CD4-positive, alpha-beta T cell (primary cell): ENCODE measurements at regions not wholly inside any gene's neighbourhood (a gene's known extent, or its start where the extent isn't known, plus 50 kb on each side); places are given as distances from the start of the nearest gene placed in this dataset.

ENCODE experiments used
- ATAC-seq: fragments of 200-7000 bp; cut with Tn5 transposase; one replicate; pipeline ENCODE4 v1.10.0; 2022; ENCODE audit warnings: mild to moderate bottlenecking; ENCODE audit not compliant: poor library complexity
- CTCF ChIA-PET: fragments of 350-600 bp; sonication (Branson Sonifier 250); formaldehyde crosslinking; loops from one replicate; lab custom pipeline; 2021; ENCODE audit warnings: antibody characterized with exemption, inconsistent platforms; lab: Charles Lee
- POLR2A ChIA-PET: fragments of 350-600 bp; sonication (Branson Sonifier 250); formaldehyde crosslinking; loops from one replicate; lab custom pipeline; 2021; ENCODE audit warnings: antibody characterized with exemption, inconsistent platforms; lab: Charles Lee
- DNase-seq, 14 experiments: peaks; one replicate each; pipeline ENCODE4 v3.0.0-alpha.2; 2013 to 2020; ENCODE audit warnings: mixed read lengths in 2 of 14
- H3K27ac ChIP-seq, 2 donors: one replicate each; pipeline versions ENCODE4 v1.5.1 to v1.7.0; 2013; ENCODE audit warnings: low read length in 2 of 2, low read depth in 1 of 2, mild to moderate bottlenecking in 1 of 2
- H3K27me3 ChIP-seq, 2 experiments: 1 replicate in 1 of 2; 2 replicates in 1 of 2; pipeline versions ENCODE4 v1.6.1 to v1.7.0; 2013; ENCODE audit warnings: low read length in 2 of 2, control low read depth in 1 of 2, mild to moderate bottlenecking in 1 of 2, moderate library complexity in 1 of 2; ENCODE audit not compliant: insufficient read depth in 2 of 2, control insufficient read depth in 1 of 2
- H3K36me3 ChIP-seq: one replicate; pipeline ENCODE4 v1.6.1; 2013; ENCODE audit warnings: low read length, control low read depth; ENCODE audit not compliant: insufficient read depth
- H3K4me1 ChIP-seq: one replicate; pipeline ENCODE4 v1.6.1; 2013; ENCODE audit warnings: low read length, control low read depth; ENCODE audit not compliant: insufficient read depth
- H3K4me3 ChIP-seq: one replicate; pipeline ENCODE4 v1.5.1; 2013; ENCODE audit warnings: mild to moderate bottlenecking, low read length, moderate library complexity
- H3K9me3 ChIP-seq, 2 experiments: 1 replicate in 1 of 2; 2 replicates in 1 of 2; pipeline versions ENCODE4 v1.6.1 to v1.7.0; 2013; ENCODE audit warnings: low read length in 2 of 2, mild to moderate bottlenecking in 2 of 2, control low read depth in 1 of 2, moderate library complexity in 1 of 2; ENCODE audit not compliant: control insufficient read depth in 1 of 2, insufficient read depth in 1 of 2
- H3K27ac Mint-ChIP-seq: one replicate; pipeline ENCODE4 v1.8.0; 2020; ENCODE audit warnings: mixed read lengths
- H3K27me3 Mint-ChIP-seq: one replicate; pipeline ENCODE4 v1.8.0; 2021; ENCODE audit warnings: mixed read lengths
- H3K36me3 Mint-ChIP-seq: one replicate; pipeline ENCODE4 v1.8.0; 2021; ENCODE audit warnings: low read depth, mixed read lengths
- H3K4me1 Mint-ChIP-seq: one replicate; pipeline ENCODE4 v1.8.0; 2021; ENCODE audit warnings: low read depth, mixed read lengths
- H3K4me3 Mint-ChIP-seq: one replicate; pipeline ENCODE4 v1.8.0; 2020; ENCODE audit warnings: mild to moderate bottlenecking, mixed read lengths
- H3K9me3 Mint-ChIP-seq: one replicate; pipeline ENCODE4 v1.8.0; 2020; ENCODE audit warnings: mixed read lengths
- intact Hi-C, 2 experiments: fragments of 100-400 bp; cut with DNase I in 1 of 2; cut with micrococcal nuclease in 1 of 2; formaldehyde crosslinking; loops; one replicate each; pipeline versions ENCODE4 v1.15.1 to v1.9.0; 2023 to 2025; cut with DNase I, micrococcal nuclease
- TF ChIP-seq, protein P1 (sequence below): fragments of 200-600 bp; IDR thresholded peaks from one replicate; pipeline ENCODE4 v1.8.0; 2022; ENCODE audit warnings: antibody characterized with exemption, mild to moderate bottlenecking

DNA sequence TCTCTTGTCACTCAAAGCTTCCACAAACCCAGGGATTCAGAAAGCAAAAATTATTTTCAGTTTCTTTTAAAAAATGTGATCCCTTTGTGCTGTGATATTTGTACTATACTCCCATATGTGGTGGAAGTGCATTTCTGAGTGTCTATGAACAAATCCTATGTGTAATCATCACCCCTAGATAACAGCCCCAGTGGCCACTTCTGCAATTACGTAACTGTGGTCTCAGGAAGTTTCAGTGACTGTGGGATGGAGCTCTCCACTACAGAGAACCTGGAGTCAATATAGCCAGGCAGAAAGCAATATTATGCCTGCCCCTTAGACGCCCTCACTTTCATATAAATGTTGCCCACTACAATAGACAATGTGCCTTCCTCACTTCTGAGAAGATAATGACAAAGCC is 1101.7 kb upstream of the GHITM start:
- CTCF ChIA-PET: no interaction called here
- H3K27ac ChIP-seq: no peak overlapping the region
- H3K9me3 Mint-ChIP-seq: peaks cover 4% of the 10 kb centered on the region

DNA sequence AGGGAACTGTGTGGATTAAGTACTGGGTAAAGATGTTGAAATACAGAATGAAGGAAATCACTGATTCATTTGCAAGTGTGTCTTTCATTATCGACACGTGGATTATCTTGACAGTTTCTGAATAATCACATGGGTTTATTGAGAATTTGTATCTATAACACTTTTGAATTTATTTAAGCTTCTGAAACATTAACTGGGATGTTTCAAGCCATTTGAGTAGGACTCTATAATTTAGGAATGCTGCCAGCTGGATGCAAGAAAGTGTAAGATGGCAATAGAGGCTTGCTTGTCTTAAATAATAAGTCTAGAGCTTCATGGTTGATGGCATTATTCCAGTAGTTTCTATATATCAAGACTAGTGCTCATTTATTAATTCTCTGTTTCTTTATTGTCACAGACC is 1100.7 kb upstream of the GHITM start:
- TF ChIP-seq, protein P1, sequence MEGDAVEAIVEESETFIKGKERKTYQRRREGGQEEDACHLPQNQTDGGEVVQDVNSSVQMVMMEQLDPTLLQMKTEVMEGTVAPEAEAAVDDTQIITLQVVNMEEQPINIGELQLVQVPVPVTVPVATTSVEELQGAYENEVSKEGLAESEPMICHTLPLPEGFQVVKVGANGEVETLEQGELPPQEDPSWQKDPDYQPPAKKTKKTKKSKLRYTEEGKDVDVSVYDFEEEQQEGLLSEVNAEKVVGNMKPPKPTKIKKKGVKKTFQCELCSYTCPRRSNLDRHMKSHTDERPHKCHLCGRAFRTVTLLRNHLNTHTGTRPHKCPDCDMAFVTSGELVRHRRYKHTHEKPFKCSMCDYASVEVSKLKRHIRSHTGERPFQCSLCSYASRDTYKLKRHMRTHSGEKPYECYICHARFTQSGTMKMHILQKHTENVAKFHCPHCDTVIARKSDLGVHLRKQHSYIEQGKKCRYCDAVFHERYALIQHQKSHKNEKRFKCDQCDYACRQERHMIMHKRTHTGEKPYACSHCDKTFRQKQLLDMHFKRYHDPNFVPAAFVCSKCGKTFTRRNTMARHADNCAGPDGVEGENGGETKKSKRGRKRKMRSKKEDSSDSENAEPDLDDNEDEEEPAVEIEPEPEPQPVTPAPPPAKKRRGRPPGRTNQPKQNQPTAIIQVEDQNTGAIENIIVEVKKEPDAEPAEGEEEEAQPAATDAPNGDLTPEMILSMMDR: no peak
- ATAC-seq (no peak), DNase-seq (no peak)
- Histone ChIP-seq H3K27ac (no peak overlapping the region), H3K36me3 (no peaks in the 10 kb centered on the region), H3K4me3 (no peak overlapping the region), H3K9me3 (no peaks in the 10 kb centered on the region), H3K4me1 (no peaks in the 10 kb centered on the region), H3K27me3 (no peaks in the 10 kb centered on the region)
- no peak overlapping the region for H3K4me3 Mint-ChIP-seq
- peaks cover 4% of the 10 kb centered on the region for H3K9me3 Mint-ChIP-seq
- no peaks in the 10 kb centered on the region for H3K36me3 Mint-ChIP-seq
- H3K27ac Mint-ChIP-seq: no peak overlapping the region
- POLR2A ChIA-PET: no interaction called here
- intact Hi-C loops: no loop called here
- no peaks in the 10 kb centered on the region for H3K4me1 Mint-ChIP-seq
- no peaks in the 10 kb centered on the region for H3K27me3 Mint-ChIP-seq
- CTCF ChIA-PET: no interaction called here

More for the DNA sequence above, 1101.7 kb upstream of the GHITM start:
- no peak overlapping the region for H3K4me3 ChIP-seq
- Mint-ChIP-seq H3K27ac (no peak overlapping the region), H3K36me3 (no peaks in the 10 kb centered on the region), H3K4me1 (no peaks in the 10 kb centered on the region), H3K4me3 (no peak overlapping the region), H3K27me3 (no peaks in the 10 kb centered on the region)
- H3K4me1 ChIP-seq: no peaks in the 10 kb centered on the region
- H3K27me3 ChIP-seq: no peaks in the 10 kb centered on the region
- no peak for DNase-seq
- TF ChIP-seq, protein P1: no peak
- H3K36me3 ChIP-seq: no peaks in the 10 kb centered on the region
- H3K9me3 ChIP-seq: no peaks in the 10 kb centered on the region
- POLR2A ChIA-PET: no interaction called here
- ATAC-seq: no peak
- intact Hi-C loops: no loop called here

DNA sequence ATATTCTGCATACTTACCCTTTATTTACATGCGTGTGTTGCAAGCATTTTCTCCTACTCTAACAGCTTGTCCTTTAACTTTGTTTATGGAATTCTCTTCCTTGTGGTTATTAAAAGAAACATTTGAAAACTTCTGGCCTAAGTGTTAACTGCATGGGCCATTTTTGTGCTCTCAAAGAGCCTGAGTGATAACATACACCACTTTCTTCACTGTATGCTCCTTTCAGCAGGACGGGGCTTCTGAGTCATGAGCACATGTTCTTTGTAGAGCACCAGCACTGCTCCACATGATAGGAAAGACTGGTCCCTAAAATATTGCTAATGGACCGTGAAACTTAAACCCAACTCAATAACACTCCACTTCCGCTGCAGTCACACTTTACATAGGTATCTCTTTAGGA is 1093.6 kb upstream of the GHITM start:
- Mint-ChIP-seq H3K27ac (no peak overlapping the region), H3K27me3 (no peaks in the 10 kb centered on the region), H3K36me3 (no peaks in the 10 kb centered on the region), H3K4me3 (no peak overlapping the region), H3K4me1 (no peaks in the 10 kb centered on the region), H3K9me3 (peaks cover 3% of the 10 kb centered on the region)
- no peaks in the 10 kb centered on the region for H3K36me3 ChIP-seq
- H3K4me1 ChIP-seq: no peaks in the 10 kb centered on the region
- H3K27me3 ChIP-seq: no peaks in the 10 kb centered on the region
- intact Hi-C loops: no loop called here
- ATAC-seq: no peak
- H3K4me3 ChIP-seq: no peak overlapping the region
- TF ChIP-seq, protein P1: no peak
- POLR2A ChIA-PET: no interaction called here
- DNase-seq: no peak
- CTCF ChIA-PET: no interaction called here
- no peaks in the 10 kb centered on the region for H3K9me3 ChIP-seq
- no peak overlapping the region for H3K27ac ChIP-seq
